H9 (cell line): ENCODE measurements at regions not wholly inside any gene's neighbourhood (a gene's known extent, or its start where the extent isn't known, plus 50 kb on each side); places are given as distances from the start of the nearest gene placed in this dataset.

Experiments
- DNase-seq: peaks from one replicate; pipeline ENCODE4 v3.0.0-alpha.2; 2017
- H2AFZ ChIP-seq: one replicate; pipeline ENCODE4 v1.6.1; 2013; ENCODE audit warnings: mild to moderate bottlenecking, low read length, control low read depth, moderate library complexity
- H2AK5ac ChIP-seq: 2 replicates; pipeline ENCODE4 v1.6.1; 2013; ENCODE audit warnings: low read length, control low read depth, mixed read lengths; ENCODE audit not compliant: insufficient read length
- H2BK120ac ChIP-seq: one replicate; pipeline ENCODE4 v1.6.1; 2013; ENCODE audit warnings: low read depth, mild to moderate bottlenecking, low read length, control low read depth, inconsistent platforms; ENCODE audit not compliant: poor library complexity, severe bottlenecking
- H2BK12ac ChIP-seq: 2 replicates; pipeline ENCODE4 v1.6.1; 2013; ENCODE audit warnings: low read length, control low read depth, mixed read lengths, low read depth; ENCODE audit not compliant: insufficient read length
- H2BK15ac ChIP-seq: 2 replicates; pipeline ENCODE4 v1.6.1; 2013; ENCODE audit warnings: low read depth, low read length, control low read depth
- H2BK20ac ChIP-seq: one replicate; pipeline ENCODE4 v1.6.1; 2013; ENCODE audit warnings: low read depth, mild to moderate bottlenecking, low read length, control low read depth, inconsistent platforms; ENCODE audit not compliant: poor library complexity, severe bottlenecking
- H2BK5ac ChIP-seq: 2 replicates; pipeline ENCODE4 v1.6.1; 2013; ENCODE audit warnings: low read length, control low read depth, mixed read lengths; ENCODE audit not compliant: insufficient read length
- H3K14ac ChIP-seq: 2 replicates; pipeline ENCODE4 v1.6.1; 2013; ENCODE audit warnings: low read length, control low read depth; ENCODE audit not compliant: insufficient read depth
- H3K18ac ChIP-seq: 2 replicates; pipeline ENCODE4 v1.6.1; 2013; ENCODE audit warnings: low read depth, mild to moderate bottlenecking, mixed read lengths, low read length, control low read depth; ENCODE audit not compliant: insufficient read length
- H3K23ac ChIP-seq: 2 replicates; pipeline ENCODE4 v1.6.1; 2013; ENCODE audit warnings: low read length, control low read depth, mixed read lengths, low read depth; ENCODE audit not compliant: insufficient read length
- H3K23me2 ChIP-seq: 2 replicates; pipeline ENCODE4 v1.6.1; 2013; ENCODE audit warnings: low read depth, mild to moderate bottlenecking, mixed read lengths, low read length, control low read depth; ENCODE audit not compliant: insufficient read length, poor library complexity, severe bottlenecking
- H3K27ac ChIP-seq: 2 replicates; pipeline ENCODE4 v1.5.1; 2013; ENCODE audit warnings: low read length, control low read depth, mixed read lengths, low read depth; ENCODE audit not compliant: insufficient read length
- H3K27me3 ChIP-seq: 2 replicates; pipeline ENCODE4 v1.6.1; 2013; ENCODE audit warnings: low read length, control low read depth, inconsistent platforms; ENCODE audit not compliant: insufficient read depth
- H3K4ac ChIP-seq: 2 replicates; pipeline ENCODE4 v1.6.1; 2013; ENCODE audit warnings: low read depth, mild to moderate bottlenecking, control low read depth, inconsistent platforms, low read length, moderate library complexity
- H3K4me1 ChIP-seq: 2 replicates; pipeline ENCODE4 v1.6.1; 2013; ENCODE audit warnings: low read length, control low read depth, inconsistent platforms; ENCODE audit not compliant: insufficient read depth
- H3K4me2 ChIP-seq: 2 replicates; pipeline ENCODE4 v1.6.1; 2013; ENCODE audit warnings: low read length, control low read depth, mixed read lengths; ENCODE audit not compliant: insufficient read length, insufficient read depth
- H3K56ac ChIP-seq: 2 replicates; pipeline ENCODE4 v1.6.1; 2013; ENCODE audit warnings: low read depth, mild to moderate bottlenecking, mixed read lengths, low read length, control low read depth; ENCODE audit not compliant: insufficient read length
- H3K79me1 ChIP-seq: 2 replicates; pipeline ENCODE4 v1.6.1; 2013; ENCODE audit warnings: low read depth, mild to moderate bottlenecking, moderate library complexity, low read length, control low read depth, inconsistent platforms; ENCODE audit not compliant: insufficient read depth, poor library complexity, severe bottlenecking
- H3K79me2 ChIP-seq: 2 replicates; pipeline ENCODE4 v1.6.1; 2013; ENCODE audit warnings: low read length, control low read depth, inconsistent platforms; ENCODE audit not compliant: insufficient read depth
- H3K9ac ChIP-seq: 2 replicates; pipeline ENCODE4 v1.6.1; 2013; ENCODE audit warnings: low read length, control low read depth, mixed read lengths; ENCODE audit not compliant: insufficient read length; ENCODE audit errors: extremely low read depth
- H3K9me3 ChIP-seq: one replicate; pipeline ENCODE4 v1.6.1; 2013; ENCODE audit warnings: low read depth, low read length, inconsistent platforms; ENCODE audit not compliant: control insufficient read depth
- H3T11ph ChIP-seq: one replicate; pipeline ENCODE4 v1.6.1; 2013; ENCODE audit warnings: mild to moderate bottlenecking, low read length, control low read depth, inconsistent platforms
- H4K20me1 ChIP-seq: one replicate; pipeline ENCODE4 v1.6.1; 2013; ENCODE audit not compliant: control insufficient read depth, insufficient read length, insufficient read depth
- H4K5ac ChIP-seq: 2 replicates; pipeline ENCODE4 v1.6.1; 2013; ENCODE audit warnings: low read depth, mild to moderate bottlenecking, mixed read lengths, low read length, control low read depth; ENCODE audit not compliant: insufficient read length
- H4K8ac ChIP-seq: replicated peaks from 2 replicates; pipeline ENCODE4 v1.6.1; 2013; ENCODE audit warnings: low read length, control low read depth, mixed read lengths, low read depth; ENCODE audit not compliant: insufficient read length
- H4K91ac ChIP-seq: 2 replicates; pipeline ENCODE4 v1.6.1; 2013; ENCODE audit warnings: low read depth, mild to moderate bottlenecking, moderate library complexity, mixed read lengths, low read length, control low read depth; ENCODE audit not compliant: insufficient read length
- H3K27ac Mint-ChIP-seq, 3 experiments: 2 replicates in 2 of 3; 3 replicates in 1 of 3; pipeline ENCODE4 v1.8.0; 2020 to 2021; ENCODE audit warnings: mixed read lengths in 3 of 3, mild to moderate bottlenecking in 1 of 3, moderate library complexity in 1 of 3
- H3K27me3 Mint-ChIP-seq: 2 replicates; pipeline ENCODE4 v1.8.0; 2021; ENCODE audit warnings: low read depth, mild to moderate bottlenecking, moderate library complexity, mixed read lengths
- H3K36me3 Mint-ChIP-seq, 3 experiments: 2 replicates in 2 of 3; 3 replicates in 1 of 3; pipeline ENCODE4 v1.8.0; 2020 to 2021; ENCODE audit warnings: low read depth in 3 of 3, mixed read lengths in 3 of 3; ENCODE audit not compliant: insufficient read depth in 1 of 3
- H3K4me1 Mint-ChIP-seq, 2 experiments: 2 replicates each; pipeline ENCODE4 v1.8.0; 2020; ENCODE audit warnings: mixed read lengths in 2 of 2
- H3K4me3 Mint-ChIP-seq, 2 experiments: 2 replicates in 1 of 2; 3 replicates in 1 of 2; pipeline ENCODE4 v1.8.0; 2020 to 2021; ENCODE audit warnings: mild to moderate bottlenecking in 2 of 2, mixed read lengths in 2 of 2, moderate library complexity in 1 of 2
- H3K9me3 Mint-ChIP-seq, 2 experiments: 2 replicates in 1 of 2; 3 replicates in 1 of 2; pipeline ENCODE4 v1.8.0; 2020; ENCODE audit warnings: mild to moderate bottlenecking in 2 of 2, mixed read lengths in 2 of 2, moderate library complexity in 1 of 2
- WGBS: extraction: QIAGEN DNeasy Blood & Tissue Kit; methylation state at CpG from one replicate; pipeline ENCODE4 v1.1.7; 2013; ENCODE audit warnings: missing lambda C conversion rate, low lambda C conversion rate, mixed read lengths; ENCODE audit not compliant: insufficient read length; ENCODE audit errors: extremely low coverage; 5-methylcytosine and 5-hydroxymethylcytosine counted together
- TF ChIP-seq, protein P1 (sequence below): fragments of 200-600 bp; sonication (generic); conservative IDR thresholded peaks from 3 replicates; pipeline ENCODE4 v1.8.0; 2021; ENCODE audit warnings: antibody characterized with exemption, mild to moderate bottlenecking

- H3K27me3 Mint-ChIP-seq, result peaks cover 3% of the 10 kb centered on the region
- H4K5ac ChIP-seq, result no peak overlapping the region
- H3K23ac ChIP-seq, result no peak overlapping the region
- H3K4me3 Mint-ChIP-seq, result no peak overlapping the region
- no peak overlapping the region for H3K27ac ChIP-seq
- H2BK5ac ChIP-seq, result no peak overlapping the region
- H2BK120ac ChIP-seq, result no peak overlapping the region
- no peaks in the 10 kb centered on the region for H3K9me3 Mint-ChIP-seq
- H3K27me3 ChIP-seq, result no peaks in the 10 kb centered on the region
- H3K4ac ChIP-seq, result no peak overlapping the region
- H4K91ac ChIP-seq, result no peak overlapping the region
- TF ChIP-seq, protein P1, sequence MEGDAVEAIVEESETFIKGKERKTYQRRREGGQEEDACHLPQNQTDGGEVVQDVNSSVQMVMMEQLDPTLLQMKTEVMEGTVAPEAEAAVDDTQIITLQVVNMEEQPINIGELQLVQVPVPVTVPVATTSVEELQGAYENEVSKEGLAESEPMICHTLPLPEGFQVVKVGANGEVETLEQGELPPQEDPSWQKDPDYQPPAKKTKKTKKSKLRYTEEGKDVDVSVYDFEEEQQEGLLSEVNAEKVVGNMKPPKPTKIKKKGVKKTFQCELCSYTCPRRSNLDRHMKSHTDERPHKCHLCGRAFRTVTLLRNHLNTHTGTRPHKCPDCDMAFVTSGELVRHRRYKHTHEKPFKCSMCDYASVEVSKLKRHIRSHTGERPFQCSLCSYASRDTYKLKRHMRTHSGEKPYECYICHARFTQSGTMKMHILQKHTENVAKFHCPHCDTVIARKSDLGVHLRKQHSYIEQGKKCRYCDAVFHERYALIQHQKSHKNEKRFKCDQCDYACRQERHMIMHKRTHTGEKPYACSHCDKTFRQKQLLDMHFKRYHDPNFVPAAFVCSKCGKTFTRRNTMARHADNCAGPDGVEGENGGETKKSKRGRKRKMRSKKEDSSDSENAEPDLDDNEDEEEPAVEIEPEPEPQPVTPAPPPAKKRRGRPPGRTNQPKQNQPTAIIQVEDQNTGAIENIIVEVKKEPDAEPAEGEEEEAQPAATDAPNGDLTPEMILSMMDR, result no peak
- no peak overlapping the region for H3K18ac ChIP-seq
- H3K27ac Mint-ChIP-seq, result no peak overlapping the region
- no peak overlapping the region for H2BK15ac ChIP-seq
- H3K79me2 ChIP-seq, result no peaks in the 10 kb centered on the region
- no peaks in the 10 kb centered on the region for H4K20me1 ChIP-seq
- H3T11ph ChIP-seq, result no peak overlapping the region
- no peak overlapping the region for H2AK5ac ChIP-seq
- H3K9me3 ChIP-seq, result no peaks in the 10 kb centered on the region
- no peaks in the 10 kb centered on the region for H3K23me2 ChIP-seq
- no peak overlapping the region for H2AFZ ChIP-seq
- no peak overlapping the region for H3K56ac ChIP-seq
- DNase-seq, result no peak
- no peak overlapping the region for H2BK12ac ChIP-seq
- H3K4me1 ChIP-seq, result no peaks in the 10 kb centered on the region
- no peak overlapping the region for H3K9ac ChIP-seq
- H3K36me3 Mint-ChIP-seq, result no peaks in the 10 kb centered on the region
- H2BK20ac ChIP-seq, result no peak overlapping the region
- no CpG with 5 or more reads among the region's 2 CpGs for WGBS
- no peaks in the 10 kb centered on the region for H3K79me1 ChIP-seq
- H3K14ac ChIP-seq, result no peak overlapping the region
- no peak overlapping the region for H4K8ac ChIP-seq
- H3K4me1 Mint-ChIP-seq, result peaks cover 8% of the 10 kb centered on the region in 2 experiments; a peak in 3 of 4 replicates
- H3K4me2 ChIP-seq, result no peak overlapping the region
Measured at GRCh38 chr2:65786007-65786717, 353.8 kb upstream of the SPRED2 start.
